ENCODE measurements at regions not wholly inside any gene's neighbourhood (a gene's known extent, or its start where the extent isn't known, plus 50 kb on each side); places are given as distances from the start of the nearest gene placed in this dataset.
A peak's percentile ranks its signal among the peaks of the same experiment; 100 is the strongest.
"Not testable (repeated sequence)": the region's sequence is repeated elsewhere in the genome, so short reads cannot be mapped to it uniquely, and the experiment has no call there.

- DNase-seq, result not testable (repeated sequence)
Observed at GRCh38 chr5:116945613-116946382, 371.2 kb upstream of the SEMA6A start.

- DNase-seq, result no peak
Observed at GRCh38 chr5:116944183-116944582, 369.6 kb upstream of the SEMA6A start.

GRCh38 chr5:116942622-116943021 is 368.0 kb upstream of the SEMA6A start:
- peak; percentile 15 for DNase-seq

- peak; percentile 86 for DNase-seq
Observed at GRCh38 chr5:116939641-116940040, 365.0 kb upstream of the SEMA6A start.

- DNase-seq, result peak; percentile 74
Observed at GRCh38 chr5:116938488-116938887, 363.9 kb upstream of the SEMA6A start.

GRCh38 chr5:116935561-116936162 is 361.0 kb upstream of the SEMA6A start:
- DNase-seq, result no peak

GRCh38 chr5:116930616-116931015 is 356.0 kb upstream of the SEMA6A start:
- DNase-seq, result peak; percentile 42

- DNase-seq, result no peak
Observed at GRCh38 chr5:116923344-116923743, 348.7 kb upstream of the SEMA6A start.

GRCh38 chr5:116922532-116922931 is 347.9 kb upstream of the SEMA6A start:
- no peak for DNase-seq

GRCh38 chr5:116914869-116915504 is 340.4 kb upstream of the SEMA6A start:
- DNase-seq, result no peak

- DNase-seq, result no peak
Observed at GRCh38 chr5:116912221-116912620, 337.6 kb upstream of the SEMA6A start.

- DNase-seq, result no peak
Observed at GRCh38 chr5:116911074-116911473, 336.5 kb upstream of the SEMA6A start.

- DNase-seq, result no peak
Observed at GRCh38 chr5:116908537-116908936, 333.9 kb upstream of the SEMA6A start.

GRCh38 chr5:116905885-116906284 is 331.3 kb upstream of the SEMA6A start:
- no peak for DNase-seq

- DNase-seq, result no peak
Observed at GRCh38 chr5:116900793-116901192, 326.2 kb upstream of the SEMA6A start.

GRCh38 chr5:116898917-116899316 is 324.3 kb upstream of the SEMA6A start:
- DNase-seq, result no peak

- DNase-seq, result no peak
Observed at GRCh38 chr5:116897291-116897690, 322.7 kb upstream of the SEMA6A start.

- DNase-seq, result no peak
Observed at GRCh38 chr5:116896001-116896400, 321.4 kb upstream of the SEMA6A start.

- no peak for DNase-seq
Observed at GRCh38 chr5:116892993-116893392, 318.4 kb upstream of the SEMA6A start.

GRCh38 chr5:116887104-116887503 is 312.5 kb upstream of the SEMA6A start:
- no peak for DNase-seq

GRCh38 chr5:116885825-116886224 is 311.2 kb upstream of the SEMA6A start:
- no peak for DNase-seq

GRCh38 chr5:116883875-116884274 is 309.3 kb upstream of the SEMA6A start:
- DNase-seq, result no peak

- no peak for DNase-seq
Observed at GRCh38 chr5:116881921-116882531, 307.4 kb upstream of the SEMA6A start.

Measured in tongue (tissue), 1 donor.